NCI-H2227 treated with DMSO at 0.1 percent for 48 hours (cell line): ENCODE measurements at regions not wholly inside any gene's neighbourhood (a gene's known extent, or its start where the extent isn't known, plus 50 kb on each side); places are given as distances from the start of the nearest gene placed in this dataset.
"Not testable (repeated sequence)": the region's sequence is repeated elsewhere in the genome, so short reads cannot be mapped to it uniquely, and the experiment has no call there.

Experiments used
- DNase-seq: peaks from one replicate; lab custom pipeline; 2025; lab: John Stamatoyannopoulos, UW

- no peak for DNase-seq
Measured at GRCh38 chr6:150739711-150740349, 125.7 kb upstream of the MTHFD1L start.

GRCh38 chr6:150740453-150740852 lies 125.0 kb upstream of the MTHFD1L start:
- DNase-seq = no peak

GRCh38 chr6:150741633-150742200 lies 123.8 kb upstream of the MTHFD1L start:
- no peak for DNase-seq

- no peak for DNase-seq
Measured at GRCh38 chr6:150744522-150745260, 120.8 kb upstream of the MTHFD1L start.

- no peak for DNase-seq
Measured at GRCh38 chr6:150745896-150746295, 119.6 kb upstream of the MTHFD1L start.

GRCh38 chr6:150747155-150747554 lies 118.3 kb upstream of the MTHFD1L start:
- DNase-seq = no peak

GRCh38 chr6:150749091-150749670 lies 116.3 kb upstream of the MTHFD1L start:
- DNase-seq = no peak

- DNase-seq = no peak
Measured at GRCh38 chr6:150751296-150751695, 114.2 kb upstream of the MTHFD1L start.

- no peak for DNase-seq
Measured at GRCh38 chr6:150752409-150752808, 113.1 kb upstream of the MTHFD1L start.

- peak; percentile 13 for DNase-seq
Measured at GRCh38 chr6:150753371-150754064, 112.0 kb upstream of the MTHFD1L start.

- no peak for DNase-seq
Measured at GRCh38 chr6:150755042-150755441, 110.5 kb upstream of the MTHFD1L start.

GRCh38 chr6:150755524-150755923 lies 110.0 kb upstream of the MTHFD1L start:
- DNase-seq = no peak

GRCh38 chr6:150756173-150756572 lies 109.3 kb upstream of the MTHFD1L start:
- DNase-seq = no peak

- DNase-seq = not testable (repeated sequence)
Measured at GRCh38 chr6:150757807-150758206, 107.7 kb upstream of the MTHFD1L start.

GRCh38 chr6:150759483-150759882 lies 106.0 kb upstream of the MTHFD1L start:
- no peak for DNase-seq

GRCh38 chr6:150761771-150762170 lies 103.7 kb upstream of the MTHFD1L start:
- DNase-seq = no peak

- DNase-seq = no peak
Measured at GRCh38 chr6:150764334-150765066, 101.0 kb upstream of the MTHFD1L start.

- no peak for DNase-seq
Measured at GRCh38 chr6:150765067-150765764, 100.3 kb upstream of the MTHFD1L start.

GRCh38 chr6:150766201-150766997 lies 99.1 kb upstream of the MTHFD1L start:
- DNase-seq = peak; percentile 73

- DNase-seq = no peak
Measured at GRCh38 chr6:150767161-150767560, 98.3 kb upstream of the MTHFD1L start.
